GM12878 (cell line): ENCODE measurements at regions not wholly inside any gene's neighbourhood (a gene's known extent, or its start where the extent isn't known, plus 50 kb on each side); places are given as distances from the start of the nearest gene placed in this dataset.

Source experiments
- ATAC-seq: fragments of 200-7000 bp; cut with Tn5 transposase; 3 replicates; pipeline ENCODE4 v1.9.1; 2020; ENCODE audit warnings: mild to moderate bottlenecking, moderate library complexity
- BruUV-seq: library from RNA; stranded (reverse); fragments of 400-500 nt; replicated peaks from 2 replicates; lab custom pipeline; 2021; lab: Mats Ljungman, UMichigan
- CTCF ChIA-PET: fragments of 300-600 bp; sonication (Branson Sonifier 250); formaldehyde crosslinking; extraction: SDS; loops from one replicate; lab custom pipeline; 2021; ENCODE audit warnings: inconsistent platforms; lab: Yijun Ruan, JAX
- POLR2A ChIA-PET: fragments of 350-600 bp; formaldehyde crosslinking; extraction: SDS; loops from one replicate; lab custom pipeline; 2021; ENCODE audit warnings: inconsistent platforms; lab: Charles Lee
- RAD21 ChIA-PET: fragments of 300-600 bp; sonication (Branson Sonifier 250); formaldehyde crosslinking; loops from one replicate; lab custom pipeline; 2023; ENCODE audit warnings: antibody characterized with exemption; ENCODE audit not compliant: unreplicated experiment; lab: Charles Lee
- SMC1A ChIA-PET: fragments of 300-600 bp; sonication (Branson Sonifier 250); formaldehyde crosslinking; loops from one replicate; lab custom pipeline; 2023; ENCODE audit not compliant: unreplicated experiment, uncharacterized antibody; lab: Charles Lee
- DNase-seq: peaks from one replicate; pipeline ENCODE4 v3.0.0-alpha.2; 2011; ENCODE audit warnings: low read depth, low spot score
- FAIRE-seq: peaks from 3 replicates; lab custom pipeline; 2011; peaks lifted over from hg19 to GRCh38; lab: Jason Lieb, UNC
- H2AFZ ChIP-seq: 2 replicates; pipeline ENCODE4 v1.6.0; 2011; ENCODE audit warnings: low read depth, low read length, control low read depth; ENCODE audit not compliant: control insufficient read depth
- H3K27ac ChIP-seq: 2 replicates; pipeline ENCODE4 v1.5.1; 2011; ENCODE audit warnings: control low read depth; ENCODE audit not compliant: control insufficient read depth, insufficient read depth
- H3K27me3 ChIP-seq, 2 experiments: replicated peaks in 1 of 2; 2 replicates each; pipeline versions ENCODE4 v1.6.0 to v1.6.1; 2011; ENCODE audit warnings: low read length in 1 of 2; ENCODE audit not compliant: control insufficient read depth in 2 of 2, insufficient read depth in 2 of 2
- H3K36me3 ChIP-seq, 2 experiments: 2 replicates each; pipeline ENCODE4 v1.5.1; 2011; ENCODE audit warnings: low read length in 1 of 2; ENCODE audit not compliant: control insufficient read depth in 2 of 2, insufficient read depth in 2 of 2
- H3K4me1 ChIP-seq: 2 replicates; pipeline ENCODE4 v1.6.1; 2011; ENCODE audit warnings: mild to moderate bottlenecking, low read length, moderate library complexity, mixed read lengths; ENCODE audit not compliant: control insufficient read depth, insufficient read depth
- H3K4me2 ChIP-seq: 2 replicates; pipeline ENCODE4 v1.6.0; 2011; ENCODE audit warnings: control low read depth; ENCODE audit not compliant: control insufficient read depth, insufficient read depth
- H3K4me3 ChIP-seq: fragments of 200-600 bp; sonication (generic); 2 replicates; pipeline ENCODE4 v1.5.1; 2016
- H3K79me2 ChIP-seq: 2 replicates; pipeline ENCODE4 v1.6.0; 2011; ENCODE audit warnings: low read length; ENCODE audit not compliant: control insufficient read depth, insufficient read depth
- H3K9ac ChIP-seq: 2 replicates; pipeline ENCODE4 v1.8.0; 2011; ENCODE audit warnings: low read length, control low read depth, mixed read lengths; ENCODE audit not compliant: control insufficient read depth, insufficient read depth
- H3K9me3 ChIP-seq: replicated peaks from 3 replicates; pipeline ENCODE4 v1.5.1; 2011; ENCODE audit warnings: mild to moderate bottlenecking, low read length; ENCODE audit not compliant: control insufficient read depth, insufficient read depth
- H4K20me1 ChIP-seq: 2 replicates; pipeline ENCODE4 v1.6.0; 2011; ENCODE audit not compliant: control insufficient read depth, insufficient read depth
- CUX1 ChIP-seq: IDR thresholded peaks from 2 replicates; pipeline ENCODE4 v1.6.1; 2012; ENCODE audit warnings: improper control_type of control experiment, low read depth, low read length; ENCODE audit not compliant: insufficient replicate concordance
- EED ChIP-seq: sonication (generic); IDR thresholded peaks from 2 replicates; pipeline ENCODE4 v1.6.1; 2016; ENCODE audit warnings: antibody characterized with exemption, low read depth
- KLF5 ChIP-seq: fragments of 450-650 bp; IDR thresholded peaks from 2 replicates; pipeline ENCODE4 v1.6.1; 2014; ENCODE audit warnings: mild to moderate bottlenecking; ENCODE audit not compliant: partially characterized antibody
- MEF2B ChIP-seq: fragments of 450-650 bp; IDR thresholded peaks from 2 replicates; pipeline ENCODE4 v1.6.1; 2018; ENCODE audit warnings: mild to moderate bottlenecking, moderate library complexity; ENCODE audit not compliant: partially characterized antibody, poor library complexity, severe bottlenecking
- NR2F1 ChIP-seq: fragments of 450-650 bp; conservative IDR thresholded peaks from 2 replicates; pipeline ENCODE4 v1.6.1; 2017; ENCODE audit warnings: mild to moderate bottlenecking
- PML ChIP-seq: IDR thresholded peaks from 2 replicates; pipeline ENCODE4 v1.6.1; 2012; ENCODE audit warnings: low read length, inconsistent platforms
- PRDM15 ChIP-seq: fragments of 450-650 bp; formaldehyde crosslinking; IDR thresholded peaks from 2 replicates; pipeline ENCODE4 v1.4.0; 2020; ENCODE audit warnings: mild to moderate bottlenecking, moderate library complexity
- RAD51 ChIP-seq: fragments of 450-650 bp; IDR thresholded peaks from 2 replicates; pipeline ENCODE4 v1.6.1; 2016; ENCODE audit warnings: moderate library complexity, mild to moderate bottlenecking, inconsistent platforms
- SMARCA5 ChIP-seq: fragments of 450-650 bp; IDR thresholded peaks from 2 replicates; pipeline ENCODE4 v1.6.1; 2017; ENCODE audit warnings: mild to moderate bottlenecking
- SUPT20H ChIP-seq: IDR thresholded peaks from 2 replicates; pipeline ENCODE4 v1.6.1; 2011; ENCODE audit warnings: low read depth, mild to moderate bottlenecking, low read length, moderate library complexity, borderline replicate concordance; ENCODE audit not compliant: control insufficient read depth
- TCF7 ChIP-seq: IDR thresholded peaks from 2 replicates; pipeline ENCODE4 v1.6.1; 2014; ENCODE audit warnings: antibody characterized with exemption, borderline replicate concordance
- WGBS: methylation state at CpG from one replicate; pipeline ENCODE4 v1.1.6; 2016; ENCODE audit warnings: low lambda C conversion rate; ENCODE audit not compliant: insufficient replicate concordance, insufficient coverage; ENCODE audit errors: missing lambda C conversion rate; 5-methylcytosine and 5-hydroxymethylcytosine counted together
- in situ Hi-C: fragments of 300-500 bp; cut with MboI; formaldehyde crosslinking; loops from 9 replicates; pipeline ENCODE4 v1.14.3; 2018; ENCODE audit warnings: mixed read lengths
- intact Hi-C: fragments of 100-400 bp; cut with micrococcal nuclease; formaldehyde crosslinking; loops from one replicate; pipeline ENCODE4 v1.14.2; 2022; ENCODE audit not compliant: unreplicated experiment

- in situ Hi-C loops (no loop called here), intact Hi-C loops (no loop called here)
- ChIA-PET SMC1A (interaction anchor here (1.1 to 6.2 kb wide), 7 partner anchors 9 to 344 kb away, joined by 3 to 42 read pairs (median 4); no protein-coding TSS in a partner anchor), CTCF (interaction anchor here (0.6 to 1.9 kb wide), 2 partner anchors 12 to 25 kb away, joined by 3 to 6 read pairs; no protein-coding TSS in a partner anchor), POLR2A (interaction anchor here (1.1 kb wide), 1 partner anchor 66 kb away, joined by 3 read pairs; no protein-coding TSS in a partner anchor), RAD21 (interaction anchor here (1.2 to 1.5 kb wide), 2 partner anchors 10 to 15 kb away, joined by 3 to 4 read pairs; no protein-coding TSS in a partner anchor)
- Histone ChIP-seq H3K36me3 (no peaks in the 10 kb centered on the region), H3K4me1 (no peaks in the 10 kb centered on the region), H2AFZ (no peak overlapping the region), H3K27ac (no peak overlapping the region), H3K4me3 (no peak overlapping the region), H3K27me3 (no peaks in the 10 kb centered on the region), H3K4me2 (no peak overlapping the region), H3K9me3 (no peaks in the 10 kb centered on the region), H3K79me2 (no peaks in the 10 kb centered on the region), H4K20me1 (no peaks in the 10 kb centered on the region), H3K9ac (no peak overlapping the region)
- FAIRE-seq (no peak), ATAC-seq (no peak), DNase-seq (no peak)
- WGBS = 0% methylated on average over 2 of the region's 2 CpGs
- TF ChIP-seq NR2F1 = no peak
- TF ChIP-seq PML = no peak
- no peak for TF ChIP-seq MEF2B
- TF ChIP-seq CUX1 = no peak
- TF ChIP-seq EED = no peak
- no peak for TF ChIP-seq RAD51
- no peak for TF ChIP-seq TCF7
- TF ChIP-seq SMARCA5 = no peak
- no peak for TF ChIP-seq KLF5
- no peak for TF ChIP-seq SUPT20H
- TF ChIP-seq PRDM15 (CRISPR knock-in tag) = no peak
- BruUV-seq = no TSS peak
Measured at GRCh38 chr3:28067014-28067413, 174.4 kb upstream of the CMC1 start.
